ENCODE measurements at regions not wholly inside any gene's neighbourhood (a gene's known extent, or its start where the extent isn't known, plus 50 kb on each side); places are given as distances from the start of the nearest gene placed in this dataset.

GRCh38 chr5:27491047-27491446, 452.7 kb upstream of the CDH9 start:
- TF ChIP-seq EP300 (IDR thresholded peaks at IDR 0.05; ENCODE audit: borderline replicate concordance) (no peak), REST (IDR thresholded peaks at IDR 0.05; ENCODE audit: low read depth) (no peak), CREB1 (IDR thresholded peaks at IDR 0.05; ENCODE audit: low read depth) (no peak), MAX (IDR thresholded peaks at IDR 0.05) (no peak), TAF1 (IDR thresholded peaks at IDR 0.05; ENCODE audit: low read depth) (no peak), TEAD4 (IDR thresholded peaks at IDR 0.05) (no peak), RAD21 (IDR thresholded peaks at IDR 0.05; ENCODE audit: low read depth) (no peak), YY1 (IDR thresholded peaks at IDR 0.05; ENCODE audit: low read depth) (no peak), TCF12 (IDR thresholded peaks at IDR 0.05; ENCODE audit: low read depth) (no peak), EGR1 (IDR thresholded peaks at IDR 0.05) (no peak), CEBPB (IDR thresholded peaks at IDR 0.05) (no peak), NFIC (IDR thresholded peaks at IDR 0.05) (no peak)

Measured in Ishikawa (cell line).